ENCODE measurements at regions not wholly inside any gene's neighbourhood (a gene's known extent, or its start where the extent isn't known, plus 50 kb on each side); places are given as distances from the start of the nearest gene placed in this dataset.
A peak's percentile ranks its signal among the peaks of the same experiment; 100 is the strongest.

DNA sequence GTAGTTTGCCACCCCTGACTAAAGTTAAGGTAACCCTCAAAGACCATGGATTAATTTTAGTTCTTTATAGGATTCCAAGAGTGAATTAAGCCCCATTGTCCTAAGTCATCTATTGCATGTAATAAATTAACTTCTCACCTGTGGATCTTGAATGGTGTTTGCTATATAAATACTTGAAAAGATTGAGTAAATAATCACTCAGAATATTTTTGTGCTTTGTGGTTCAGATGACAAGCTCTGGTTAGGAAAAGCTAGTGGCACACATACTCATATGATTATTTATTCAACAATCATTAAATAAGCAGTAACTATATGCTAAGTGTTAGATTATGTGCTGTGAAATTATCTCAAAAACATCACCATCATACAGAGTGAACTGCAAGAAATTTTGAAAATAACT is 203.2 kb downstream of the OGFRL1 start:
- DNase-seq: no peak
- no peak overlapping the region for H3K27ac ChIP-seq
- H3K4me1 ChIP-seq: peaks cover 7% of the 10 kb centered on the region
- no peak overlapping the region for H3K4me3 ChIP-seq
- no peaks in the 10 kb centered on the region for H3K36me3 ChIP-seq (replicated peaks in 1 of 2; ENCODE audit: insufficient read depth in 1 of 2, low read depth in 2 of 2)
- no peaks in the 10 kb centered on the region for H3K9me3 ChIP-seq
- no peaks in the 10 kb centered on the region for H3K27me3 ChIP-seq
- ATAC-seq: no peak
- no peak for TF ChIP-seq POLR2A (IDR thresholded peaks at IDR 0.05)
- TF ChIP-seq, protein P1, sequence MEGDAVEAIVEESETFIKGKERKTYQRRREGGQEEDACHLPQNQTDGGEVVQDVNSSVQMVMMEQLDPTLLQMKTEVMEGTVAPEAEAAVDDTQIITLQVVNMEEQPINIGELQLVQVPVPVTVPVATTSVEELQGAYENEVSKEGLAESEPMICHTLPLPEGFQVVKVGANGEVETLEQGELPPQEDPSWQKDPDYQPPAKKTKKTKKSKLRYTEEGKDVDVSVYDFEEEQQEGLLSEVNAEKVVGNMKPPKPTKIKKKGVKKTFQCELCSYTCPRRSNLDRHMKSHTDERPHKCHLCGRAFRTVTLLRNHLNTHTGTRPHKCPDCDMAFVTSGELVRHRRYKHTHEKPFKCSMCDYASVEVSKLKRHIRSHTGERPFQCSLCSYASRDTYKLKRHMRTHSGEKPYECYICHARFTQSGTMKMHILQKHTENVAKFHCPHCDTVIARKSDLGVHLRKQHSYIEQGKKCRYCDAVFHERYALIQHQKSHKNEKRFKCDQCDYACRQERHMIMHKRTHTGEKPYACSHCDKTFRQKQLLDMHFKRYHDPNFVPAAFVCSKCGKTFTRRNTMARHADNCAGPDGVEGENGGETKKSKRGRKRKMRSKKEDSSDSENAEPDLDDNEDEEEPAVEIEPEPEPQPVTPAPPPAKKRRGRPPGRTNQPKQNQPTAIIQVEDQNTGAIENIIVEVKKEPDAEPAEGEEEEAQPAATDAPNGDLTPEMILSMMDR (IDR thresholded peaks at IDR 0.05): no peak
- intact Hi-C loops (cut with DNase I): no loop called here

DNA sequence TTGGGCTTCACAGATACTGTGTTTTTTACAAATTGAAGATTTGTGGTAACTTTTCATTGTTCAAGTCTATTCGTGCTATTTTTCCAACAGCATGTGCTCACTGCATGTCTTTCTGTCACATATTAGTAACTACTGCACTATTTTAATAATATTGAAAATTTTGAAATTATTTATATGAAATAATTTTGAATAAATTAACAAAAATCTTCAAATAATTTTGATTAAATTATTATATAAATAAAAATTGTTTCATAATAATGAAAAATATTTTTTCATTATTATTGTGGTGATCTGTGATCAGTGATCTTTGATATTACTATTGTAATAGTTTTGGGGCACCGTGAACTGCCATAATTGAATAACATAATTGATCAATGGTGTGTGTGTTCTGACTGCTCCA is 204.1 kb downstream of the OGFRL1 start:
- TF ChIP-seq POLR2A (IDR thresholded peaks at IDR 0.05): no peak
- TF ChIP-seq, protein P1 (IDR thresholded peaks at IDR 0.05): no peak
- WGBS, 2 donors: 81 to 83% methylated on average over 2 of the region's 2 CpGs
- intact Hi-C loops (cut with DNase I): no loop called here

DNA sequence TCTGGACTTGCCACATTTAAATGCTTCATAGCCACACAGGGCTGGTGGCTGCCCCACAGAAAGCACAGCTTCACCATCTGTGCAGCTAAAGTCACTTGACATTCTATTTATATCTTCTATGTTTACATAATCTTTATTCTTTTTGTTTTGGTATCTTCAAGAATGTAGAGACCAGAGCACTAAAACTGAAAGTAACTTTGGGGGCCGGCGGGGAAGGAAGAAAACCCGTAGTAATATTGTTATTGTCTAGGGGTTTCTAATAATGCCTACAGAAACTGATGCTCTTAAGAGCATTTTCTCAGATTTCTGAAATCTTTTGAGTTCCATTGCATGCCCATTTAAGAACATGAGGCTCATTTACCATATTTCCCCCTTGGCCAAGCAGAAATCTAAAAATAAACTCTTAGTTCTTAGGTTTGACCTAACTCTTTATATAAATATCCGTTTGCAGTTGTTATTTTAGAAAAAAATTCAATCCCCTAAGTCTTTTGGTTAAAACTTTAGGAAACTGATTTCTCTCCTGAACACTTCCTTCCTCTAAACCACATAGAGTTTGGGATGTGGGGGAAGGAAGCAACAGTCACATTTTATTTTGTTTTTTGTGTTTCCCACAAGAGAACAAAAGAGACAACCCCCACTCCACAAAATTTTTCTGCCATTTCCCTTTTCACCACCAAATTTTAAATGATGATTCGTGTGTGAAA is 207.6 kb downstream of the OGFRL1 start:
- Histone ChIP-seq H3K36me3 (replicated peaks in 1 of 2; ENCODE audit: insufficient read depth in 1 of 2, low read depth in 2 of 2) (no peaks in the 10 kb centered on the region), H3K9me3 (no peaks in the 10 kb centered on the region), H3K27me3 (no peaks in the 10 kb centered on the region), H3K27ac (peak overlapping the region in 1 of 4 donors; percentile 15), H3K4me3 (no peak overlapping the region), H3K4me1 (peaks cover 9% of the 10 kb centered on the region)
- intact Hi-C loops (cut with DNase I): no loop called here
- TF ChIP-seq POLR2A (IDR thresholded peaks at IDR 0.05): no peak
- TF ChIP-seq, protein P1 (IDR thresholded peaks at IDR 0.05): no peak
- DNase-seq (no peak), ATAC-seq (no peak)
- 36 to 39% methylated on average over 5 of the region's 5 CpGs for WGBS, 2 donors

More for the DNA sequence above, 204.1 kb downstream of the OGFRL1 start:
- Histone ChIP-seq H3K36me3 (replicated peaks in 1 of 2; ENCODE audit: insufficient read depth in 1 of 2, low read depth in 2 of 2) (no peaks in the 10 kb centered on the region), H3K27ac (no peak overlapping the region), H3K9me3 (no peaks in the 10 kb centered on the region), H3K4me3 (no peak overlapping the region), H3K4me1 (peaks cover 7% of the 10 kb centered on the region), H3K27me3 (no peaks in the 10 kb centered on the region)
- ATAC-seq: no peak
- DNase-seq: no peak

DNA sequence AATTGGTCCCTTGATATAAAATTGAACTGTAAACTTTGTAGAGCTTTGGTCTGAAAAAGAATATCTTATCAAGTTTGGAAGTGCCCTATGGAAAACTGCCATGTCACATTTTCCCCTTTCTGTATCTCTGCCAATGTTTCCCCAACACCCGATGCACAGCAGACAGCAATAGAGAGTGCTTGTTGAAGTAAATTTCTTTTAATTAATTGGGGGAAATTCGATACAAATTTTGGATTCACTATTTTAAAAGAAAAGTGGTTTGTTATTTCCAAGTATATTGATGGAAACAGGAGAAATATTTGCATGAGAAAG is 208.1 kb downstream of the OGFRL1 start:
- Histone ChIP-seq H3K36me3 (replicated peaks in 1 of 2; ENCODE audit: insufficient read depth in 1 of 2, low read depth in 2 of 2) (no peaks in the 10 kb centered on the region), H3K4me1 (peaks cover 11% of the 10 kb centered on the region), H3K27me3 (no peaks in the 10 kb centered on the region), H3K9me3 (no peaks in the 10 kb centered on the region), H3K4me3 (no peak overlapping the region), H3K27ac (no peak overlapping the region)
- no peak for ATAC-seq
- no peak for DNase-seq
- TF ChIP-seq, protein P1 (IDR thresholded peaks at IDR 0.05): no peak
- TF ChIP-seq POLR2A (IDR thresholded peaks at IDR 0.05): no peak
- intact Hi-C loops (cut with DNase I): no loop called here
- 26 to 28% methylated on average over 2 of the region's 2 CpGs for WGBS, 2 donors

DNA sequence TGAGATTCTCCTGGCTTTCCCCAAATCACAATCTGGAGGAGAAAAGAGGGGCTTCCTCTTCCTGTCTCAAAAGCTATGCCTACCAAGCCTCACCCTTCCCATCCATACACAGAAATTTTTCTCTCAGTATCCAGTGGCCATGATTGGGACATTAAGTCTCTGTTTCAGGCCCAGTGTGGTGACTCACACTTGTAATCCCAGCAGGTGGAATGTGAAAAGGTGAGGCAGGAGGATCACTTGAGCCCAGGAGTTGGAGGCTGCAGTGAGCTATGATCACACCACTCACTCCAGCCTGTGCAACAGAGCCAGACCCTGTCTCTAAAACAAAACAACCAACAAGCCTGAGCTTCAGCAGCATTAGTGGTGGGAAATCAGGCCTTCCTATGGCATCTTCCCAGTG is 210.0 kb downstream of the OGFRL1 start:
- DNase-seq (no peak), ATAC-seq (no peak)
- H3K9me3 ChIP-seq: no peaks in the 10 kb centered on the region
- no peaks in the 10 kb centered on the region for H3K36me3 ChIP-seq (replicated peaks in 1 of 2; ENCODE audit: insufficient read depth in 1 of 2, low read depth in 2 of 2)
- intact Hi-C loops (cut with DNase I): no loop called here
- peaks cover 19% of the 10 kb centered on the region for H3K4me1 ChIP-seq
- TF ChIP-seq, protein P1 (IDR thresholded peaks at IDR 0.05): no peak
- TF ChIP-seq POLR2A (IDR thresholded peaks at IDR 0.05): no peak
- H3K27me3 ChIP-seq: no peaks in the 10 kb centered on the region
- H3K4me3 ChIP-seq: no peak overlapping the region
- H3K27ac ChIP-seq: no peak overlapping the region
